Activated CD4-positive, alpha-beta T cell treated with anti-CD3 and anti-CD28 coated beads, Interleukin-2, amount 50 U/mL, for 1 hour (primary cell): ENCODE measurements at regions not wholly inside any gene's neighbourhood (a gene's known extent, or its start where the extent isn't known, plus 50 kb on each side); places are given as distances from the start of the nearest gene placed in this dataset.

Experiments
- DNase-seq: peaks from one replicate; pipeline ENCODE4 v3.0.0-alpha.2; 2020

DNA sequence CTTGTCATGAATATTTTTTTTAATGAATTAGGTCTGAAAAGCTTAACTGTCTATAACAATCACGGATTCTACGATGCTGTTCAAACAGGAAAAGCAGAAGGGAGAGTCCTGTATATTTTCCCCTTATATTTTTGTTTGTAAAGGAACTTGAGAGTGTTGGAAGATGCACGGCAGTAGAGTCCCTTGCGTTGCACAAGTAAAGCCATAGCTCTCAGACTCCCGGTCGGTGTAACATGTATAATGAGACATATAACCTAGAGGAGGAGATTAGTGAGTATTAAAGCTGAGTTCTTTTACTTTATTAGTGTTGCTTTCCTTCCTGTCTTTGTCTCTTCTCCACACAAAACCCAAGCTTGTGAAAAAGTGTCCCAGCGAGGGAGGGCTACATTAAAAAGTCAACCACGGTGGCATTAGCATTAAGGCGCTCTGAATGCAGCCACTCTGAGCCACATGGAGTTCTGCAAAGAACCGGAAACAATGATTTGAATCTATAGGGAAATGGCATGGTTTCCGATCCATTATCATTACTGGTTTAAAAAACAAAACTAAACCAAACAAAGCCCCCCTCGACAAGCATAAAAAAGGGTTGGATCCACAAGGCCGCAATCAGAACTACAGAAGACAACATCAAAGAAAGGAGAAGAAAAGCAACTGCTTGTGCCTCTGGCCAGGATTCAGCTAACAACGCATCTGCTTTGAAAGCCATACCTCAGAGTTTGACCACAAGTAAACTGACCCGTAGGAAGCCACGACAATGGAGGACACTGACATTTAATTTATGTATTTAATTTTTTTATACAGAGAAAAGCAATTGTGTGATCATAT lies 356.8 kb downstream of the LMO4 start:
- no peak for DNase-seq

GRCh38 chr1:87686136-87686495 lies 357.4 kb downstream of the LMO4 start:
- DNase-seq = no peak

GRCh38 chr1:87686671-87687070 lies 358.0 kb downstream of the LMO4 start:
- no peak for DNase-seq

GRCh38 chr1:87688136-87688535 lies 359.5 kb downstream of the LMO4 start:
- DNase-seq = no peak

- no peak for DNase-seq
Observed at GRCh38 chr1:87689487-87689886, 360.8 kb downstream of the LMO4 start.

- DNase-seq = no peak
Observed at GRCh38 chr1:87696483-87696882, 367.8 kb downstream of the LMO4 start.

DNA sequence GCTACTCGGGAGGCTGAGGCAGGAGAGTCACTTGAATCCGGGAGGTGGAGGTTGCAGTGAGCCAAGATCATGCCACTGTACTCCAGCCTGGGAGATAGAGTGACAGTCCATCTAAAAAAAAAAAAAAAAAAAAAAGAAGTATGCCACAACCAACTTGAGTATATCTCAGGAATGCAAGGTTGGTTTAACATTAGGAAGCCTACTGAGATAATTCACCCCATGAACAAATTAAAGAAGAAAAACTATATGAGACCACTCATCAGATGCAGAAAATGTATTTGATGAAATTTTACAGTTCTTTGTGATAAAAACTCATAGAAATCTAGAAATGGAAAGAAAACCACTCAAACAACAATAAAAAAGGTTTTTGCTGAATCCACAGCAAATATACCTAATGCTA lies 373.8 kb downstream of the LMO4 start:
- no peak for DNase-seq

- no peak for DNase-seq
Observed at GRCh38 chr1:87705233-87705632, 376.6 kb downstream of the LMO4 start.

GRCh38 chr1:87706203-87706602 lies 377.5 kb downstream of the LMO4 start:
- no peak for DNase-seq

DNA sequence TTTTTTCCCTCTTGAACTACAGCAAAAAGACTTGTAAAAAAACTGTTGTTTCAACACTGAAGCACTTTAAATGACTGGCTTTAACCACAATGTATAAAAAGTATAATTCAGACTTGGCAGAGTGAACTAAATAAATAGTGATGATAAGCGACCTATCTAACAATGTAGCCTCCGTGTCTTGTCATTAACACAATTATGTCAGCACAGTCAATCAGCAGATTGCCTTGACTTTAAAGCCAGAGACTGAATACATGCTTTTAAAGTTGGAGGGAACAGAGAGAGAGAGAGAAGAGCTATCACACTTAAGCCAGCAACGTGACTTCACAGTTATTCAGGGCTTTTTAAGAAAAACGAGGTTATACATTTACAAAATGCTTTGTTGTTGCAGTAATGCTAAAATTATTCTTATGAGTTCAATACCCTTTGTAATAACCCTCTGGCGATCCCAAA lies 378.1 kb downstream of the LMO4 start:
- no peak for DNase-seq

GRCh38 chr1:87707411-87707810 lies 378.7 kb downstream of the LMO4 start:
- no peak for DNase-seq

DNA sequence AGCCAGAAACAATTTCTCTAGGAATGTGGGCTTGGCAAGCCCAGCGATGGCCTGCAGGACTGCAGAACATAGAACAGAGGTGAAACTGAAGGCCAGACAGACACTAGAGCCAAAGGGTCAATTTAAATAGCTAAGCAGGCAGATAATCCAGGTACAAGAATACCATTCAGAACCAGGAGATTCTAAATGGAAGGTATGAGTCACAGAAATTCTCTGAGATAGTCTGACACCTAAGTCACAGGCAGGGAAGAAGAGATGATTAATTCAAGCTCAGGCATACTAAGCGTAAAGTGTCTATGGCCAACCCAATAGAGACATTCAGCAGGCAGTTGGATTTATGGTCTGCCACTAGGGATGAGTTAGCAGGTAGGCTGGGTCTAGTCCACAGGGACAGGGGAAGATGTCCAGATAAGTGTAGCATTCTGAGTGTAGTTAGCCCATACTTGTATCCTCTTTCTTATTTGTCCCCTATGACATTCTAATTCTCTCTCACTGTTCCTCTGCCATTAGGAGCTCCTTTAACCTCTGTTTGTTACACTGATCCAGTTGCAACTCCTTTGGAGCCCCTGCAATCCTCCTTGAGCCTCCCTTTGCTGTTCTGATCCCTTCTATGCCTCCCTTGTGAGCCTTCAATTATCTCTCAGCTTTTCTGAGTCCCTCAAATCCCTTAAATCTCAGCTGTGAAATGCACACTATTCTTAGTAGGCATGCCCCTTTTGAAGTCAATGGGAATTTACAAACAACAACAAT lies 383.8 kb downstream of the LMO4 start:
- DNase-seq = no peak

GRCh38 chr1:87714278-87714677 lies 385.6 kb downstream of the LMO4 start:
- no peak for DNase-seq

DNA sequence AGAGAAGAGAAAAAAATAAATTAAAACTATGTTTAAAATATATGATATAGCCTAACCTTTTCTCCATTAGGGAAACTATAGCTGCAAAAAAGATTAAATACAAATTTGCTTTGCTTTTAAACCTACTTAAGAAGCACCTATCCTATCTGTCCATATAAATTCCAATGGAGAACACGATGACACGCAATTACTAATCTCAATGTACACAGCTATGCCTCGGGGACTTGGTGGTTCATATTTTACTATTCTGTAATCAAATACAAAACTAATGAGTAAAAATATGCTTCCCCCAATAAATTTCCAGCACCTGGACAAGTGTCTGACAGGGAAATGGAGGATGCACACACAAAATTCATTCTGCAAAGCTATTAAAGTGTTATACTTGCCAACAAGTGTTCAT lies 386.4 kb downstream of the LMO4 start:
- no peak for DNase-seq

DNA sequence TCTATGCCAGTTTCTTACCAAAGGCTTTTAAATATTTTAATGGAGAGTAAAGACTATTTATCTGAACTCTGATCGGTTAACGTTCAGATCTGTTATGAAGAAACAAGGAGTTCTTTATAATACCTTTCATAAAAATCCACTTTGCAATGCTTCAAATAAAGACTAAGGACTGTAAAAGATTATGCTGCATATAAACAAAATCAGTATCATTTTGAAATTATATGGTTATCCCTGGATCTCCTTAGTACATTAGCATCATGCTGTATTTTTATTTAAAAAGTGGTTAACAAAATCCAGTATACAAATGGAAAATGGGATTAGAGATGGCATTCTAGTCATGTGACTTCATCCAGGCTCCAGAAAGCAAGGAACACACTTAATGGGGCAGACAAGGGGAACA lies 386.8 kb downstream of the LMO4 start:
- DNase-seq = no peak

DNA sequence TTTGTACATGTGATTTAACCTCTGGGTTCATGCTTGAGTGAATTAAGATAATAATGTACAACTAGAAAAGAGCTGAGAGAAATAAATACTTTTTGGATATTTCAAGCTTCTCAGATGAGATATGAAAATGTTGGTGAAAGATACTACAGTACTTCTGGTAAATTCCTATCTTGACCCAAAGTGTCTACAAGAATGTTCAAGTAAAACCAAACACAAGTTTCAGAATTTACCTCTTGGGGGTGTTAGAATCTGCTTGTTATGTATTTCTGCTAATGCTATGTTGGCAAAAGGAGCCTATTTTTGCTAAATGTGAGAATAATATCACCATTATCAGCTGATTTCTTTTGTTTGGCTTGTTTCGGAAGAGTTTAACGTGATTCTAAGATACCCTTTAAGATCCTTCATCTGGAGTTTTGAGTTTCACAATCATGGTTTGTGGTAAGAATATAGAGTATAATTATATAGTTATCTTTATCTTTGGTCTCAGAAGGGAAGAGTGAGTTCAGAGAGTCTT lies 388.5 kb downstream of the LMO4 start:
- no peak for DNase-seq

DNA sequence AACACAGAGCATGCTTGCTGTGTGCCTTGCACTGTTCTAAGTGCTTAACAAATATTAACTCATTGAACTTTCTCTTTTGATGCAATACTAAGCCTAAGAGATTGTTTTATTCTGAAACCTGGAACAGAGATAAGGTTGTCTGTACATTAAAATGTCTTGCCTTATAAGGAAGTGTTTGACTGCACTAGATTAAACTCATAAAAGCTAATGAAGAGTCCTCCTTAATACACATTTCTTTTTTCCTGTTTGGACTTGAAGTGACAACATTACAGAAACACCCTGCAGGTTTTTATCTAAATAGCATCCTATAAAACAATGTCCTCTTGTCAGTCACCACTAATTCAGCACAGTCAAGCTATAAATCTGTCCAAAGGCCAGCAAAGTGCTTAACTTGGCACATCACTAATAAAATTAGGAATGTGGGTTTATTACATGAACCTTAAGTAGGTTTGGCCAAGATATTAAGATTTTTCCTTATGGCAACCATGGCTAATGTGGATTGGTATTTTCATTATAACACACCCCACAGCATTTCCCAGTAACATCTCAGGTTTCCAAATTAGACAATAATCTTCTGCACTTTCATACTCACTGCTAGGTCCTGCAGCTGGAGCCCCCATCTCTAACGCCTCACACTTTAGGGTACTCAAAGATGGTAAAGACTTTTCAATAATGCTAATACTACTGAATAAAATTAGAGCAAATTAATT lies 389.7 kb downstream of the LMO4 start:
- no peak for DNase-seq

GRCh38 chr1:87719658-87720057 lies 391.0 kb downstream of the LMO4 start:
- no peak for DNase-seq

DNA sequence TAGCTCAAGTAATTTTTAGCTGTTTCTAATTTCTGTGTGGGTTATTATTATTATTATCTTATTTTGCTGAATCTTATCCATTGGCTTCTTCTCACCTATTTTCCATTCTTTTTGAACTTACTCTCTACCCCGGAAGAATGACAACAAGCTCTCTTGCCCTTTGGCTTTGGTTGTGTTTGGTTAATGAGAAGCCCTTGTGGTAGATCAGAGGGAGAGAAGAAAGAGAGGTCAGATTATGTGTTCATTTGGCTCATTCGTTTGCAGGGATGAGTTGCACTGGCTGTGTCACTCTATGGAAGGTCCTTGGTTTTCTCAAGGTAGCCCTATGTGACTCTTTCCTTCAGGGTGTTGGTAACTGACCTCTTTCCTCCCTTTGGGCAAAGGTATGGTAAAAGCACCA lies 391.9 kb downstream of the LMO4 start:
- DNase-seq = no peak

DNA sequence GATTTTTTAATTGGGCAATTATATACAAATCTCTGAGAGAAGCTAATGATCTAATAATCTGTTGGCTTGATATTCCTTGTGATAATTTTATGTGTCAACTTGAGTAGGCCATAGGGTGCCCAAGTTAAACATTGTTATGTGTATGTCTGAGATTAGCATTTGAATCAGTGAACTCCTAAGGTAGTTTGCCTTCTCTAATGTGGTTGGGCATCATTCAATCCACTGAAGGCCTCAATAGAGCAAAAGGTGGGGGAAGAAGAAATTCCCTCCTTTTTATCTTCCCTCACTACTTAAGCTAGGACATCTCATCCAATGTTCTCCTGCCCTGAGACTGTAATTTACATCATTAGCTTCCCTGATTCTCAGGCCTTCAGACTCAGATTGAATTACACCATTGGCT lies 394.5 kb downstream of the LMO4 start:
- DNase-seq = no peak

- DNase-seq = no peak
Observed at GRCh38 chr1:87728169-87728568, 399.5 kb downstream of the LMO4 start.

- no peak for DNase-seq
Observed at GRCh38 chr1:87730274-87731216, 401.9 kb downstream of the LMO4 start.
